Thoracic aorta (tissue), 2 donors: ENCODE measurements at regions not wholly inside any gene's neighbourhood (a gene's known extent, or its start where the extent isn't known, plus 50 kb on each side); places are given as distances from the start of the nearest gene placed in this dataset.

ENCODE experiments used
- ATAC-seq: fragments of 150-250 bp; one replicate; pipeline ENCODE4 v1.8.0; 2017; ENCODE audit warnings: low read depth; ENCODE audit not compliant: insufficient number of reproducible peaks, low FRiP score
- DNase-seq: peaks from one replicate; pipeline ENCODE4 v3.0.0-alpha.2; 2020; ENCODE audit warnings: low spot score
- H3K27ac ChIP-seq, 2 donors: fragments of 200-600 bp; sonication (generic); 1 replicate in 1 of 2; 2 replicates in 1 of 2; pipeline ENCODE4 v1.5.1; 2016; ENCODE audit warnings: mild to moderate bottlenecking in 2 of 2, moderate library complexity in 2 of 2
- H3K27me3 ChIP-seq: fragments of 200-600 bp; sonication (generic); replicated peaks from 2 replicates; pipeline ENCODE4 v1.6.0; 2016; ENCODE audit warnings: mild to moderate bottlenecking; ENCODE audit not compliant: insufficient read depth
- H3K36me3 ChIP-seq: fragments of 200-600 bp; sonication (generic); one replicate; pipeline ENCODE4 v1.5.1; 2016
- H3K4me1 ChIP-seq, 2 donors: fragments of 200-600 bp; sonication (generic); 1 replicate in 1 of 2; 2 replicates in 1 of 2; pipeline versions ENCODE4 v1.5.1 to v1.6.0; 2016; ENCODE audit warnings: low read depth in 2 of 2, mild to moderate bottlenecking in 1 of 2; ENCODE audit not compliant: control insufficient read depth in 1 of 2
- H3K4me3 ChIP-seq: fragments of 200-600 bp; sonication (generic); 2 replicates; pipeline ENCODE4 v1.5.1; 2016; ENCODE audit warnings: mild to moderate bottlenecking
- H3K9me3 ChIP-seq: fragments of 200-600 bp; sonication (generic); 2 replicates; pipeline ENCODE4 v1.5.1; 2016
- CTCF ChIP-seq: fragments of 200-600 bp; sonication (generic); IDR thresholded peaks from one replicate; pipeline ENCODE4 v1.5.1; 2019; ENCODE audit warnings: antibody characterized with exemption

- no peaks in the 10 kb centered on the region for H3K36me3 ChIP-seq
- H3K27ac ChIP-seq: no peak overlapping the region
- no peaks in the 10 kb centered on the region for H3K9me3 ChIP-seq
- no peak for TF ChIP-seq CTCF
- no peak for DNase-seq
- no peaks in the 10 kb centered on the region for H3K27me3 ChIP-seq
- no peaks in the 10 kb centered on the region for H3K4me1 ChIP-seq
- no peak overlapping the region for H3K4me3 ChIP-seq
- ATAC-seq: no peak
Observed at GRCh38 chrX:43266487-43266886, 389.6 kb upstream of the MAOA start.

- ATAC-seq: no peak
- TF ChIP-seq CTCF: no peak
- no peak for DNase-seq
- H3K4me1 ChIP-seq: no peaks in the 10 kb centered on the region
- H3K27me3 ChIP-seq: no peaks in the 10 kb centered on the region
- no peaks in the 10 kb centered on the region for H3K36me3 ChIP-seq
- H3K4me3 ChIP-seq: no peak overlapping the region
- no peak overlapping the region for H3K27ac ChIP-seq
- no peaks in the 10 kb centered on the region for H3K9me3 ChIP-seq
Observed at GRCh38 chrX:43267652-43268051, 388.4 kb upstream of the MAOA start.

GRCh38 chrX:43269201-43269600 is 386.9 kb upstream of the MAOA start:
- Histone ChIP-seq H3K4me1 (no peaks in the 10 kb centered on the region), H3K9me3 (no peaks in the 10 kb centered on the region), H3K27me3 (no peaks in the 10 kb centered on the region), H3K36me3 (no peaks in the 10 kb centered on the region), H3K4me3 (no peak overlapping the region), H3K27ac (no peak overlapping the region)
- no peak for TF ChIP-seq CTCF
- ATAC-seq: no peak
- DNase-seq: no peak

- H3K36me3 ChIP-seq: no peaks in the 10 kb centered on the region
- H3K4me3 ChIP-seq: no peak overlapping the region
- no peak for DNase-seq
- no peaks in the 10 kb centered on the region for H3K27me3 ChIP-seq
- no peak for ATAC-seq
- no peak for TF ChIP-seq CTCF
- H3K9me3 ChIP-seq: no peaks in the 10 kb centered on the region
- no peak overlapping the region for H3K27ac ChIP-seq
- H3K4me1 ChIP-seq: no peaks in the 10 kb centered on the region
Observed at GRCh38 chrX:43277879-43278278, 378.2 kb upstream of the MAOA start.

GRCh38 chrX:43278440-43278839 is 377.7 kb upstream of the MAOA start:
- DNase-seq (no peak), ATAC-seq (no peak)
- H3K4me3 ChIP-seq: no peak overlapping the region
- no peak overlapping the region for H3K27ac ChIP-seq
- no peaks in the 10 kb centered on the region for H3K27me3 ChIP-seq
- TF ChIP-seq CTCF: no peak
- H3K9me3 ChIP-seq: no peaks in the 10 kb centered on the region
- no peaks in the 10 kb centered on the region for H3K36me3 ChIP-seq
- H3K4me1 ChIP-seq: no peaks in the 10 kb centered on the region
